H9 (cell line): ENCODE measurements at regions not wholly inside any gene's neighbourhood (a gene's known extent, or its start where the extent isn't known, plus 50 kb on each side); places are given as distances from the start of the nearest gene placed in this dataset.

Experiments
- DNase-seq: peaks from one replicate; pipeline ENCODE4 v3.0.0-alpha.2; 2017
- H2AFZ ChIP-seq: one replicate; pipeline ENCODE4 v1.6.1; 2013; ENCODE audit warnings: mild to moderate bottlenecking, low read length, control low read depth, moderate library complexity
- H2AK5ac ChIP-seq: 2 replicates; pipeline ENCODE4 v1.6.1; 2013; ENCODE audit warnings: low read length, control low read depth, mixed read lengths; ENCODE audit not compliant: insufficient read length
- H2BK120ac ChIP-seq: one replicate; pipeline ENCODE4 v1.6.1; 2013; ENCODE audit warnings: low read depth, mild to moderate bottlenecking, low read length, control low read depth, inconsistent platforms; ENCODE audit not compliant: poor library complexity, severe bottlenecking
- H2BK12ac ChIP-seq: 2 replicates; pipeline ENCODE4 v1.6.1; 2013; ENCODE audit warnings: low read length, control low read depth, mixed read lengths, low read depth; ENCODE audit not compliant: insufficient read length
- H2BK15ac ChIP-seq: 2 replicates; pipeline ENCODE4 v1.6.1; 2013; ENCODE audit warnings: low read depth, low read length, control low read depth
- H2BK20ac ChIP-seq: one replicate; pipeline ENCODE4 v1.6.1; 2013; ENCODE audit warnings: low read depth, mild to moderate bottlenecking, low read length, control low read depth, inconsistent platforms; ENCODE audit not compliant: poor library complexity, severe bottlenecking
- H2BK5ac ChIP-seq: 2 replicates; pipeline ENCODE4 v1.6.1; 2013; ENCODE audit warnings: low read length, control low read depth, mixed read lengths; ENCODE audit not compliant: insufficient read length
- H3K14ac ChIP-seq: 2 replicates; pipeline ENCODE4 v1.6.1; 2013; ENCODE audit warnings: low read length, control low read depth; ENCODE audit not compliant: insufficient read depth
- H3K18ac ChIP-seq: 2 replicates; pipeline ENCODE4 v1.6.1; 2013; ENCODE audit warnings: low read depth, mild to moderate bottlenecking, mixed read lengths, low read length, control low read depth; ENCODE audit not compliant: insufficient read length
- H3K23ac ChIP-seq: 2 replicates; pipeline ENCODE4 v1.6.1; 2013; ENCODE audit warnings: low read length, control low read depth, mixed read lengths, low read depth; ENCODE audit not compliant: insufficient read length
- H3K23me2 ChIP-seq: 2 replicates; pipeline ENCODE4 v1.6.1; 2013; ENCODE audit warnings: low read depth, mild to moderate bottlenecking, mixed read lengths, low read length, control low read depth; ENCODE audit not compliant: insufficient read length, poor library complexity, severe bottlenecking
- H3K27ac ChIP-seq: 2 replicates; pipeline ENCODE4 v1.5.1; 2013; ENCODE audit warnings: low read length, control low read depth, mixed read lengths, low read depth; ENCODE audit not compliant: insufficient read length
- H3K27me3 ChIP-seq: 2 replicates; pipeline ENCODE4 v1.6.1; 2013; ENCODE audit warnings: low read length, control low read depth, inconsistent platforms; ENCODE audit not compliant: insufficient read depth
- H3K4ac ChIP-seq: 2 replicates; pipeline ENCODE4 v1.6.1; 2013; ENCODE audit warnings: low read depth, mild to moderate bottlenecking, control low read depth, inconsistent platforms, low read length, moderate library complexity
- H3K4me1 ChIP-seq: 2 replicates; pipeline ENCODE4 v1.6.1; 2013; ENCODE audit warnings: low read length, control low read depth, inconsistent platforms; ENCODE audit not compliant: insufficient read depth
- H3K4me2 ChIP-seq: 2 replicates; pipeline ENCODE4 v1.6.1; 2013; ENCODE audit warnings: low read length, control low read depth, mixed read lengths; ENCODE audit not compliant: insufficient read length, insufficient read depth
- H3K56ac ChIP-seq: 2 replicates; pipeline ENCODE4 v1.6.1; 2013; ENCODE audit warnings: low read depth, mild to moderate bottlenecking, mixed read lengths, low read length, control low read depth; ENCODE audit not compliant: insufficient read length
- H3K79me1 ChIP-seq: 2 replicates; pipeline ENCODE4 v1.6.1; 2013; ENCODE audit warnings: low read depth, mild to moderate bottlenecking, moderate library complexity, low read length, control low read depth, inconsistent platforms; ENCODE audit not compliant: insufficient read depth, poor library complexity, severe bottlenecking
- H3K79me2 ChIP-seq: 2 replicates; pipeline ENCODE4 v1.6.1; 2013; ENCODE audit warnings: low read length, control low read depth, inconsistent platforms; ENCODE audit not compliant: insufficient read depth
- H3K9ac ChIP-seq: 2 replicates; pipeline ENCODE4 v1.6.1; 2013; ENCODE audit warnings: low read length, control low read depth, mixed read lengths; ENCODE audit not compliant: insufficient read length; ENCODE audit errors: extremely low read depth
- H3K9me3 ChIP-seq: one replicate; pipeline ENCODE4 v1.6.1; 2013; ENCODE audit warnings: low read depth, low read length, inconsistent platforms; ENCODE audit not compliant: control insufficient read depth
- H3T11ph ChIP-seq: one replicate; pipeline ENCODE4 v1.6.1; 2013; ENCODE audit warnings: mild to moderate bottlenecking, low read length, control low read depth, inconsistent platforms
- H4K20me1 ChIP-seq: one replicate; pipeline ENCODE4 v1.6.1; 2013; ENCODE audit not compliant: control insufficient read depth, insufficient read length, insufficient read depth
- H4K5ac ChIP-seq: 2 replicates; pipeline ENCODE4 v1.6.1; 2013; ENCODE audit warnings: low read depth, mild to moderate bottlenecking, mixed read lengths, low read length, control low read depth; ENCODE audit not compliant: insufficient read length
- H4K8ac ChIP-seq: replicated peaks from 2 replicates; pipeline ENCODE4 v1.6.1; 2013; ENCODE audit warnings: low read length, control low read depth, mixed read lengths, low read depth; ENCODE audit not compliant: insufficient read length
- H4K91ac ChIP-seq: 2 replicates; pipeline ENCODE4 v1.6.1; 2013; ENCODE audit warnings: low read depth, mild to moderate bottlenecking, moderate library complexity, mixed read lengths, low read length, control low read depth; ENCODE audit not compliant: insufficient read length
- H3K27ac Mint-ChIP-seq, 3 experiments: 2 replicates in 2 of 3; 3 replicates in 1 of 3; pipeline ENCODE4 v1.8.0; 2020 to 2021; ENCODE audit warnings: mixed read lengths in 3 of 3, mild to moderate bottlenecking in 1 of 3, moderate library complexity in 1 of 3
- H3K27me3 Mint-ChIP-seq: 2 replicates; pipeline ENCODE4 v1.8.0; 2021; ENCODE audit warnings: low read depth, mild to moderate bottlenecking, moderate library complexity, mixed read lengths
- H3K36me3 Mint-ChIP-seq, 3 experiments: 2 replicates in 2 of 3; 3 replicates in 1 of 3; pipeline ENCODE4 v1.8.0; 2020 to 2021; ENCODE audit warnings: low read depth in 3 of 3, mixed read lengths in 3 of 3; ENCODE audit not compliant: insufficient read depth in 1 of 3
- H3K4me1 Mint-ChIP-seq, 2 experiments: 2 replicates each; pipeline ENCODE4 v1.8.0; 2020; ENCODE audit warnings: mixed read lengths in 2 of 2
- H3K4me3 Mint-ChIP-seq, 2 experiments: 2 replicates in 1 of 2; 3 replicates in 1 of 2; pipeline ENCODE4 v1.8.0; 2020 to 2021; ENCODE audit warnings: mild to moderate bottlenecking in 2 of 2, mixed read lengths in 2 of 2, moderate library complexity in 1 of 2
- H3K9me3 Mint-ChIP-seq, 2 experiments: 2 replicates in 1 of 2; 3 replicates in 1 of 2; pipeline ENCODE4 v1.8.0; 2020; ENCODE audit warnings: mild to moderate bottlenecking in 2 of 2, mixed read lengths in 2 of 2, moderate library complexity in 1 of 2
- CTCF ChIP-seq: fragments of 200-600 bp; sonication (generic); conservative IDR thresholded peaks from 3 replicates; pipeline ENCODE4 v1.8.0; 2021; ENCODE audit warnings: antibody characterized with exemption, mild to moderate bottlenecking
- WGBS: extraction: QIAGEN DNeasy Blood & Tissue Kit; methylation state at CpG from one replicate; pipeline ENCODE4 v1.1.7; 2013; ENCODE audit warnings: missing lambda C conversion rate, low lambda C conversion rate, mixed read lengths; ENCODE audit not compliant: insufficient read length; ENCODE audit errors: extremely low coverage; 5-methylcytosine and 5-hydroxymethylcytosine counted together

GRCh38 chr11:11108026-11108425 is 245.0 kb downstream of the CSNK2A3 start:
- Histone ChIP-seq H3K79me2 (no peaks in the 10 kb centered on the region), H2BK120ac (no peak overlapping the region), H2BK15ac (no peak overlapping the region), H3K4ac (no peak overlapping the region), H4K8ac (no peak overlapping the region), H3K27ac (no peak overlapping the region), H3K9me3 (no peaks in the 10 kb centered on the region), H3K56ac (no peak overlapping the region), H3K4me1 (no peaks in the 10 kb centered on the region; the same call in 1 of the 2 replicates), H3K18ac (no peak overlapping the region), H3K27me3 (no peaks in the 10 kb centered on the region), H3T11ph (no peak overlapping the region), H3K4me2 (no peak overlapping the region), H4K5ac (no peak overlapping the region), H4K20me1 (no peaks in the 10 kb centered on the region), H2BK5ac (no peak overlapping the region), H2AK5ac (no peak overlapping the region), H3K79me1 (no peaks in the 10 kb centered on the region), H2AFZ (no peak overlapping the region), H2BK12ac (no peak overlapping the region), H3K23ac (no peak overlapping the region), H3K23me2 (no peaks in the 10 kb centered on the region), H3K14ac (no peak overlapping the region), H4K91ac (no peak overlapping the region), H2BK20ac (no peak overlapping the region), H3K9ac (no peak overlapping the region)
- DNase-seq = no peak
- Mint-ChIP-seq H3K27me3 (no peaks in the 10 kb centered on the region), H3K27ac (no peak overlapping the region), H3K36me3 (no peaks in the 10 kb centered on the region), H3K9me3 (no peaks in the 10 kb centered on the region; a peak in 2 of 5 replicates), H3K4me1 (peaks cover 8% of the 10 kb centered on the region in 2 experiments; a peak in 3 of 4 replicates), H3K4me3 (no peak overlapping the region)
- no CpG with 5 or more reads among the region's 5 CpGs for WGBS
- no peak for TF ChIP-seq CTCF
